ENCODE measurements at regions not wholly inside any gene's neighbourhood (a gene's known extent, or its start where the extent isn't known, plus 50 kb on each side); places are given as distances from the start of the nearest gene placed in this dataset.

DNA sequence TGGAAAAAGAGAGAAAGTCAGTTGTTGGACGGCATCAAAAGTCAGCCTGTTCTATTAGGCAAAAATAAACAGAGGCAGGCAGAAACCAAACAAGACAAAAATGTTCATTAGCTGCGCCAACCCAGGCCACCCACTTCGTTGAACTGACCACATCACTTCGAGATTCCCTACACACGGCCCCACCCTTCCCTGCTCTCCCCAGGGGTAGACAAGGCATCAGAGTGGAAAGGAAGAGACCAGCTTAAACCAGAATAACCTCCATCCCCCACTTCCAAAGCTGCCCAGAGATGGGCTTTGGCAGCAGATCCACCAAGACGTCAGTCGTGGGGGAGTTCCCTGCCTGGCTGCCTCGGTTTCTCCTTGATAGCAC is 204.6 kb upstream of the TSHZ3 start:
- TF ChIP-seq POLR2AphosphoS5 (IDR thresholded peaks at IDR 0.05): no peak
- TF ChIP-seq, protein P1, sequence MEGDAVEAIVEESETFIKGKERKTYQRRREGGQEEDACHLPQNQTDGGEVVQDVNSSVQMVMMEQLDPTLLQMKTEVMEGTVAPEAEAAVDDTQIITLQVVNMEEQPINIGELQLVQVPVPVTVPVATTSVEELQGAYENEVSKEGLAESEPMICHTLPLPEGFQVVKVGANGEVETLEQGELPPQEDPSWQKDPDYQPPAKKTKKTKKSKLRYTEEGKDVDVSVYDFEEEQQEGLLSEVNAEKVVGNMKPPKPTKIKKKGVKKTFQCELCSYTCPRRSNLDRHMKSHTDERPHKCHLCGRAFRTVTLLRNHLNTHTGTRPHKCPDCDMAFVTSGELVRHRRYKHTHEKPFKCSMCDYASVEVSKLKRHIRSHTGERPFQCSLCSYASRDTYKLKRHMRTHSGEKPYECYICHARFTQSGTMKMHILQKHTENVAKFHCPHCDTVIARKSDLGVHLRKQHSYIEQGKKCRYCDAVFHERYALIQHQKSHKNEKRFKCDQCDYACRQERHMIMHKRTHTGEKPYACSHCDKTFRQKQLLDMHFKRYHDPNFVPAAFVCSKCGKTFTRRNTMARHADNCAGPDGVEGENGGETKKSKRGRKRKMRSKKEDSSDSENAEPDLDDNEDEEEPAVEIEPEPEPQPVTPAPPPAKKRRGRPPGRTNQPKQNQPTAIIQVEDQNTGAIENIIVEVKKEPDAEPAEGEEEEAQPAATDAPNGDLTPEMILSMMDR (IDR thresholded peaks at IDR 0.05): no peak
- no peak for TF ChIP-seq EP300 (IDR thresholded peaks at IDR 0.05)
- no peak for TF ChIP-seq POLR2A (IDR thresholded peaks at IDR 0.05; ENCODE audit: low read depth)

All from esophagus muscularis mucosa (tissue), 4 donors.